GM19372 (cell line): ENCODE measurements at regions not wholly inside any gene's neighbourhood (a gene's known extent, or its start where the extent isn't known, plus 50 kb on each side); places are given as distances from the start of the nearest gene placed in this dataset.
"Not testable (repeated sequence)": the region's sequence is repeated elsewhere in the genome, so short reads cannot be mapped to it uniquely, and the experiment has no call there.

Experiments used
- ATAC-seq: cut with Tn5 transposase; IDR thresholded peaks from one replicate; pipeline ENCODE4 v1.9.1; 2021; ENCODE audit warnings: mild to moderate bottlenecking, low read depth, moderate library complexity; ENCODE audit not compliant: unreplicated experiment

- no peak for ATAC-seq
Measured at GRCh38 chrX:128436397-128437103, 384.3 kb upstream of the ACTRT1 start.

GRCh38 chrX:128425546-128425945, 373.3 kb upstream of the ACTRT1 start:
- ATAC-seq, result no peak

GRCh38 chrX:128408842-128409241, 356.6 kb upstream of the ACTRT1 start:
- no peak for ATAC-seq

- no peak for ATAC-seq
Measured at GRCh38 chrX:128396601-128397000, 344.4 kb upstream of the ACTRT1 start.

- not testable (repeated sequence) for ATAC-seq
Measured at GRCh38 chrX:128383846-128384245, 331.6 kb upstream of the ACTRT1 start.

- no peak for ATAC-seq
Measured at GRCh38 chrX:128365492-128365891, 313.3 kb upstream of the ACTRT1 start.

GRCh38 chrX:128335671-128336070, 283.5 kb upstream of the ACTRT1 start:
- no peak for ATAC-seq

GRCh38 chrX:128334821-128335220, 282.6 kb upstream of the ACTRT1 start:
- ATAC-seq, result no peak

GRCh38 chrX:128310912-128311311, 258.7 kb upstream of the ACTRT1 start:
- ATAC-seq, result no peak

GRCh38 chrX:128309311-128309710, 257.1 kb upstream of the ACTRT1 start:
- no peak for ATAC-seq

- no peak for ATAC-seq
Measured at GRCh38 chrX:128294198-128294597, 242.0 kb upstream of the ACTRT1 start.

GRCh38 chrX:128287693-128288092, 235.5 kb upstream of the ACTRT1 start:
- no peak for ATAC-seq

GRCh38 chrX:128250621-128251020, 198.4 kb upstream of the ACTRT1 start:
- ATAC-seq, result no peak

- no peak for ATAC-seq
Measured at GRCh38 chrX:128216364-128216763, 164.2 kb upstream of the ACTRT1 start.

GRCh38 chrX:128165884-128166408, 113.7 kb upstream of the ACTRT1 start:
- ATAC-seq, result no peak

GRCh38 chrX:128156204-128156603, 104.0 kb upstream of the ACTRT1 start:
- no peak for ATAC-seq

- no peak for ATAC-seq
Measured at GRCh38 chrX:128142745-128143144, 90.5 kb upstream of the ACTRT1 start.

- no peak for ATAC-seq
Measured at GRCh38 chrX:128106630-128107029, 54.4 kb upstream of the ACTRT1 start.

GRCh38 chrX:128105659-128106058, 53.5 kb upstream of the ACTRT1 start:
- no peak for ATAC-seq
